Vagina (tissue), 2 donors: ENCODE measurements at regions not wholly inside any gene's neighbourhood (a gene's known extent, or its start where the extent isn't known, plus 50 kb on each side); places are given as distances from the start of the nearest gene placed in this dataset.

Experiments used
- CTCF ChIP-seq, 3 experiments: fragments of 450-650 bp in 2 of 3; fragments of 200-600 bp in 1 of 3; sonication (generic) in 1 of 3; IDR thresholded peaks; one replicate each; pipeline ENCODE4 v1.5.1; 2017 to 2019; ENCODE audit warnings: antibody characterized with exemption in 3 of 3, mild to moderate bottlenecking in 2 of 3, moderate library complexity in 2 of 3
- POLR2A ChIP-seq, 2 donors: fragments of 450-650 bp; IDR thresholded peaks; one replicate each; pipeline ENCODE4 v1.6.1; 2017; ENCODE audit warnings: antibody characterized with exemption in 2 of 2, mild to moderate bottlenecking in 2 of 2, moderate library complexity in 2 of 2

DNA sequence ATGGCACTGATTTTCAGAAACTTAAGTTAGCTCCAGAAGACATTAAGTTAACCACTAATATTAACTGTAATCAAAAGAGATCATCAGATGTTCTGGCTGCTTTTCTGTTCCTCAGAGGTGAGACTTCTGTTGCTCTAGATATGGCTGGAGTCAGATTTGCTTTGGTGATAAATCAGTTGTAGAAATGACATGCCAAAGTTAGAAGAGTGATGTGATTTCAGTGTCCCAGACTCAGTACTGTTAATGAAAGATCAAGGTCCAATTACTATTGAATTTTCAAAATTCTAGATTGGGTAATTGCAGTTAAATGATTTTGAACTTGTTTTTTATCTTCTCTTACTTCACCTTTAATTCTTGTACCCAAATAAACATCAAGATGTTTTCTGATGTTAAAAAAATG is 402.4 kb upstream of the SYNCRIP start:
- TF ChIP-seq CTCF (IDR thresholded peaks at IDR 0.05) (no peak), POLR2A (IDR thresholded peaks at IDR 0.05) (no peak)
